ENCODE measurements at regions not wholly inside any gene's neighbourhood (a gene's known extent, or its start where the extent isn't known, plus 50 kb on each side); places are given as distances from the start of the nearest gene placed in this dataset.

- no peak overlapping the region for H3K4me2 ChIP-seq (ENCODE audit: low read length)
- no peak overlapping the region for H3K9ac ChIP-seq (ENCODE audit: low read length)
- no peak for DNase-seq (ENCODE audit: low read depth, low spot score)
- no peaks in the 10 kb centered on the region for H3K36me3 ChIP-seq (ENCODE audit: control insufficient read depth in 1 of 2, insufficient read depth in 2 of 2, low read length in 2 of 2)
- no TSS peak for BruUV-seq (replicated peaks)
- ATAC-seq: no peak
- no peaks in the 10 kb centered on the region for H3K27me3 ChIP-seq (ENCODE audit: insufficient read depth, low read length)
- intact Hi-C loops (cut with micrococcal nuclease): no loop called here
- CTCF ChIA-PET: no interaction called here
- no peak overlapping the region for H3K4me3 ChIP-seq (replicated peaks in 1 of 2; ENCODE audit: low read depth in 1 of 2, low read length in 2 of 2)
- RAD21 ChIA-PET (ENCODE audit: low non-redundant PET in 1 of 2, low total read pairs in 2 of 2, uncharacterized antibody in 2 of 2, unreplicated experiment in 2 of 2): no interaction called here
- no peaks in the 10 kb centered on the region for H3K4me1 ChIP-seq (ENCODE audit: control insufficient read depth in 1 of 2, insufficient read depth in 2 of 2, low read length in 2 of 2)
- H3K9me3 ChIP-seq (ENCODE audit: control insufficient read depth in 1 of 2, insufficient read depth in 1 of 2, low read depth in 1 of 2, low read length in 2 of 2): no peaks in the 10 kb centered on the region; a peak in 1 of 4 replicates
- H3K9me2 ChIP-seq (ENCODE audit: insufficient read depth): no peaks in the 10 kb centered on the region
- no peak overlapping the region for H2AFZ ChIP-seq (ENCODE audit: low read depth, low read length, poor library complexity, severe bottlenecking)
- no peaks in the 10 kb centered on the region for H3K79me2 ChIP-seq (ENCODE audit: insufficient read depth, low read length)
- no peak overlapping the region for H3K27ac ChIP-seq (ENCODE audit: low read depth, low read length)
- TF ChIP-seq, protein P1, sequence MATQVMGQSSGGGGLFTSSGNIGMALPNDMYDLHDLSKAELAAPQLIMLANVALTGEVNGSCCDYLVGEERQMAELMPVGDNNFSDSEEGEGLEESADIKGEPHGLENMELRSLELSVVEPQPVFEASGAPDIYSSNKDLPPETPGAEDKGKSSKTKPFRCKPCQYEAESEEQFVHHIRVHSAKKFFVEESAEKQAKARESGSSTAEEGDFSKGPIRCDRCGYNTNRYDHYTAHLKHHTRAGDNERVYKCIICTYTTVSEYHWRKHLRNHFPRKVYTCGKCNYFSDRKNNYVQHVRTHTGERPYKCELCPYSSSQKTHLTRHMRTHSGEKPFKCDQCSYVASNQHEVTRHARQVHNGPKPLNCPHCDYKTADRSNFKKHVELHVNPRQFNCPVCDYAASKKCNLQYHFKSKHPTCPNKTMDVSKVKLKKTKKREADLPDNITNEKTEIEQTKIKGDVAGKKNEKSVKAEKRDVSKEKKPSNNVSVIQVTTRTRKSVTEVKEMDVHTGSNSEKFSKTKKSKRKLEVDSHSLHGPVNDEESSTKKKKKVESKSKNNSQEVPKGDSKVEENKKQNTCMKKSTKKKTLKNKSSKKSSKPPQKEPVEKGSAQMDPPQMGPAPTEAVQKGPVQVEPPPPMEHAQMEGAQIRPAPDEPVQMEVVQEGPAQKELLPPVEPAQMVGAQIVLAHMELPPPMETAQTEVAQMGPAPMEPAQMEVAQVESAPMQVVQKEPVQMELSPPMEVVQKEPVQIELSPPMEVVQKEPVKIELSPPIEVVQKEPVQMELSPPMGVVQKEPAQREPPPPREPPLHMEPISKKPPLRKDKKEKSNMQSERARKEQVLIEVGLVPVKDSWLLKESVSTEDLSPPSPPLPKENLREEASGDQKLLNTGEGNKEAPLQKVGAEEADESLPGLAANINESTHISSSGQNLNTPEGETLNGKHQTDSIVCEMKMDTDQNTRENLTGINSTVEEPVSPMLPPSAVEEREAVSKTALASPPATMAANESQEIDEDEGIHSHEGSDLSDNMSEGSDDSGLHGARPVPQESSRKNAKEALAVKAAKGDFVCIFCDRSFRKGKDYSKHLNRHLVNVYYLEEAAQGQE (IDR thresholded peaks at IDR 0.05; ENCODE audit: low read depth): no peak
- no peak for TF ChIP-seq ZBTB33 (IDR thresholded peaks at IDR 0.05; ENCODE audit: extremely low read depth, insufficient replicate concordance, low read length)
- POLR2A ChIA-PET: no interaction called here
- no peaks in the 10 kb centered on the region for H4K20me1 ChIP-seq (ENCODE audit: insufficient read depth)
These were observed 182.2 kb downstream of the CMPK2 start for GRCh38 chr2:6683516-6683915.

- RAD21 ChIA-PET (ENCODE audit: low non-redundant PET in 1 of 2, low total read pairs in 2 of 2, uncharacterized antibody in 2 of 2, unreplicated experiment in 2 of 2): no interaction called here
- Histone ChIP-seq H3K9me3 (ENCODE audit: control insufficient read depth in 1 of 2, insufficient read depth in 1 of 2, low read depth in 1 of 2, low read length in 2 of 2) (no peaks in the 10 kb centered on the region; a peak in 1 of 4 replicates), H3K9ac (ENCODE audit: low read length) (no peak overlapping the region), H3K27me3 (ENCODE audit: insufficient read depth, low read length) (no peaks in the 10 kb centered on the region), H3K4me3 (replicated peaks in 1 of 2; ENCODE audit: low read depth in 1 of 2, low read length in 2 of 2) (no peak overlapping the region), H3K27ac (ENCODE audit: low read depth, low read length) (no peak overlapping the region), H2AFZ (ENCODE audit: low read depth, low read length, poor library complexity, severe bottlenecking) (no peak overlapping the region), H3K4me2 (ENCODE audit: low read length) (no peak overlapping the region), H4K20me1 (ENCODE audit: insufficient read depth) (no peaks in the 10 kb centered on the region), H3K36me3 (ENCODE audit: control insufficient read depth in 1 of 2, insufficient read depth in 2 of 2, low read length in 2 of 2) (no peaks in the 10 kb centered on the region), H3K9me2 (ENCODE audit: insufficient read depth) (no peaks in the 10 kb centered on the region), H3K79me2 (ENCODE audit: insufficient read depth, low read length) (no peaks in the 10 kb centered on the region), H3K4me1 (ENCODE audit: control insufficient read depth in 1 of 2, insufficient read depth in 2 of 2, low read length in 2 of 2) (no peaks in the 10 kb centered on the region)
- intact Hi-C loops (cut with micrococcal nuclease): no loop called here
- TF ChIP-seq, protein P1 (IDR thresholded peaks at IDR 0.05; ENCODE audit: low read depth): no peak
- TF ChIP-seq RAD21 (IDR thresholded peaks at IDR 0.05; ENCODE audit: low read depth) (no peak), POLR2A (IDR thresholded peaks at IDR 0.05; ENCODE audit: borderline replicate concordance, extremely low read depth, insufficient read depth, insufficient read length) (no peak), CBX3 (IDR thresholded peaks at IDR 0.05; ENCODE audit: low read depth) (no peak), YY1 (IDR thresholded peaks at IDR 0.05; ENCODE audit: extremely low read depth, insufficient replicate concordance, low read depth, low read length) (no peak), SP1 (IDR thresholded peaks at IDR 0.05; ENCODE audit: low read depth) (no peak), JUND (IDR thresholded peaks at IDR 0.05) (no peak), ZFX (IDR thresholded peaks at IDR 0.05) (no peak), CEBPB (IDR thresholded peaks at IDR 0.05; ENCODE audit: low read depth) (no peak), TCF7L2 (IDR thresholded peaks at IDR 0.05; ENCODE audit: borderline replicate concordance, extremely low read depth, insufficient read depth, insufficient read length) (no peak)
- TF ChIP-seq, protein P2, sequence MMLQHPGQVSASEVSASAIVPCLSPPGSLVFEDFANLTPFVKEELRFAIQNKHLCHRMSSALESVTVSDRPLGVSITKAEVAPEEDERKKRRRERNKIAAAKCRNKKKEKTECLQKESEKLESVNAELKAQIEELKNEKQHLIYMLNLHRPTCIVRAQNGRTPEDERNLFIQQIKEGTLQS (IDR thresholded peaks at IDR 0.05): no peak
- no TSS peak for BruUV-seq (replicated peaks)
- no peak for ATAC-seq
- DNase-seq (ENCODE audit: low read depth, low spot score): no peak
- POLR2A ChIA-PET: no interaction called here
- CTCF ChIA-PET: no interaction called here
These were observed 180.3 kb downstream of the CMPK2 start for GRCh38 chr2:6685447-6685846.

Data from HCT116 (cell line).